ENCODE measurements at regions not wholly inside any gene's neighbourhood (a gene's known extent, or its start where the extent isn't known, plus 50 kb on each side); places are given as distances from the start of the nearest gene placed in this dataset.

GRCh38 chr2:186979439-186980116 lies 130.6 kb upstream of the ZSWIM2 start:
- no peaks in the 10 kb centered on the region for H3K27me3 ChIP-seq (replicated peaks in 1 of 7)
- no peaks in the 10 kb centered on the region for H3K4me1 ChIP-seq
- TF ChIP-seq POLR2A (IDR thresholded peaks at IDR 0.05) (no peak), POLR2AphosphoS5 (IDR thresholded peaks at IDR 0.05) (no peak), CTCF (IDR thresholded peaks at IDR 0.05 in 8 of 11, conservative IDR thresholded peaks at IDR 0.05 in 3 of 11) (no peak)
- no peak for DNase-seq
- WGBS, 5 donors: 81 to 91% (median 89%) methylated on average over 8 to 10 of the region's 10 CpGs
- no peak overlapping the region for H3K27ac ChIP-seq
- no peaks in the 10 kb centered on the region for H3K9me3 ChIP-seq
- no peaks in the 10 kb centered on the region for H3K36me3 ChIP-seq
- intact Hi-C loops (cut with DNase I; ENCODE audit: low total_unique reads): no loop called here
- H3K4me3 ChIP-seq: no peak overlapping the region

GRCh38 chr2:186977433-186978045 lies 128.6 kb upstream of the ZSWIM2 start:
- 83 to 89% (median 88%) methylated on average over 3 of the region's 3 CpGs for WGBS, 5 donors

GRCh38 chr2:186976329-186976728 lies 127.4 kb upstream of the ZSWIM2 start:
- H3K27me3 ChIP-seq (replicated peaks in 1 of 7): no peaks in the 10 kb centered on the region
- WGBS, 5 donors: 83 to 91% (median 85%) methylated on average over 5 of the region's 5 CpGs
- H3K9me3 ChIP-seq: no peaks in the 10 kb centered on the region
- no peak overlapping the region for H3K4me3 ChIP-seq
- no peak overlapping the region for H3K27ac ChIP-seq
- no peaks in the 10 kb centered on the region for H3K4me1 ChIP-seq
- DNase-seq: no peak
- TF ChIP-seq CTCF (IDR thresholded peaks at IDR 0.05 in 8 of 11, conservative IDR thresholded peaks at IDR 0.05 in 3 of 11) (no peak), POLR2A (IDR thresholded peaks at IDR 0.05) (no peak), POLR2AphosphoS5 (IDR thresholded peaks at IDR 0.05) (no peak)
- H3K36me3 ChIP-seq: no peaks in the 10 kb centered on the region
- intact Hi-C loops (cut with DNase I; ENCODE audit: low total_unique reads): no loop called here

More at GRCh38 chr2:186977433-186978045, 128.6 kb upstream of the ZSWIM2 start:
- intact Hi-C loops (cut with DNase I; ENCODE audit: low total_unique reads): no loop called here
- TF ChIP-seq POLR2AphosphoS5 (IDR thresholded peaks at IDR 0.05) (no peak), CTCF (IDR thresholded peaks at IDR 0.05 in 8 of 11, conservative IDR thresholded peaks at IDR 0.05 in 3 of 11) (no peak), POLR2A (IDR thresholded peaks at IDR 0.05) (no peak)
- no peaks in the 10 kb centered on the region for H3K27me3 ChIP-seq (replicated peaks in 1 of 7)
- H3K4me1 ChIP-seq: no peaks in the 10 kb centered on the region
- DNase-seq: no peak
- no peaks in the 10 kb centered on the region for H3K9me3 ChIP-seq
- no peaks in the 10 kb centered on the region for H3K36me3 ChIP-seq
- no peak overlapping the region for H3K27ac ChIP-seq
- H3K4me3 ChIP-seq: no peak overlapping the region

- intact Hi-C loops (cut with DNase I; ENCODE audit: low total_unique reads): no loop called here
- no peaks in the 10 kb centered on the region for H3K27me3 ChIP-seq (replicated peaks in 1 of 7)
- TF ChIP-seq POLR2A (IDR thresholded peaks at IDR 0.05): no peak
- TF ChIP-seq CTCF (IDR thresholded peaks at IDR 0.05 in 8 of 11, conservative IDR thresholded peaks at IDR 0.05 in 3 of 11): no peak
- no peak for TF ChIP-seq POLR2AphosphoS5 (IDR thresholded peaks at IDR 0.05)
- H3K36me3 ChIP-seq: no peaks in the 10 kb centered on the region
- no peak overlapping the region for H3K27ac ChIP-seq
- H3K4me3 ChIP-seq: no peak overlapping the region
- no peak for DNase-seq
- H3K4me1 ChIP-seq: no peaks in the 10 kb centered on the region
- H3K9me3 ChIP-seq: no peaks in the 10 kb centered on the region
- WGBS, 5 donors: 79 to 92% (median 88%) methylated on average over 7 of the region's 7 CpGs
Measured at GRCh38 chr2:186972281-186972970, 123.5 kb upstream of the ZSWIM2 start.

Measured in spleen (tissue), 11 donors.